IgD-negative memory B cell (primary cell): ENCODE measurements at regions not wholly inside any gene's neighbourhood (a gene's known extent, or its start where the extent isn't known, plus 50 kb on each side); places are given as distances from the start of the nearest gene placed in this dataset.
A peak's percentile ranks its signal among the peaks of the same experiment; 100 is the strongest.
"Not testable (repeated sequence)": the region's sequence is repeated elsewhere in the genome, so short reads cannot be mapped to it uniquely, and the experiment has no call there.

Source experiments
- H3K27ac Mint-ChIP-seq, 3 donors: one replicate each; pipeline ENCODE4 v1.8.0; 2020 to 2022; ENCODE audit warnings: mild to moderate bottlenecking in 3 of 3, mixed read lengths in 3 of 3, moderate library complexity in 1 of 3
- H3K27me3 Mint-ChIP-seq: one replicate; pipeline ENCODE4 v1.8.0; 2021; ENCODE audit warnings: mixed read lengths
- H3K36me3 Mint-ChIP-seq: one replicate; pipeline ENCODE4 v1.8.0; 2020; ENCODE audit warnings: mild to moderate bottlenecking, mixed read lengths
- H3K4me1 Mint-ChIP-seq, 3 donors: one replicate each; pipeline ENCODE4 v1.8.0; 2020 to 2022; ENCODE audit warnings: mixed read lengths in 3 of 3, mild to moderate bottlenecking in 1 of 3
- H3K4me3 Mint-ChIP-seq, 4 donors: one replicate each; pipeline ENCODE4 v1.8.0; 2020 to 2022; ENCODE audit warnings: mild to moderate bottlenecking in 4 of 4, mixed read lengths in 4 of 4, moderate library complexity in 3 of 4
- H3K9me3 Mint-ChIP-seq, 3 donors: one replicate each; pipeline ENCODE4 v1.8.0; 2020 to 2021; ENCODE audit warnings: mixed read lengths in 3 of 3, mild to moderate bottlenecking in 1 of 3

- Mint-ChIP-seq H3K9me3 (no peaks in the 10 kb centered on the region), H3K27ac (peak overlapping the region in 1 of 3 donors; percentile 6), H3K27me3 (peaks cover 28% of the 10 kb centered on the region), H3K4me3 (no peak overlapping the region), H3K36me3 (no peaks in the 10 kb centered on the region), H3K4me1 (peaks cover 16 to 24% (median 22%) of the 10 kb centered on the region in 3 donors)
Observed at GRCh38 chr2:8441371-8441770, 240.5 kb upstream of the ID2 start.

- Mint-ChIP-seq H3K4me1 (peaks cover 16 to 24% (median 22%) of the 10 kb centered on the region in 3 donors), H3K9me3 (no peaks in the 10 kb centered on the region), H3K27me3 (peaks cover 32% of the 10 kb centered on the region)
Observed at GRCh38 chr2:8441986-8442385, 239.9 kb upstream of the ID2 start.

GRCh38 chr2:8442833-8443486 lies 238.9 kb upstream of the ID2 start:
- no peaks in the 10 kb centered on the region for H3K36me3 Mint-ChIP-seq
- H3K27ac Mint-ChIP-seq, result no peak overlapping the region
- H3K4me3 Mint-ChIP-seq, result peak overlapping the region in 2 of 4 donors; percentile 77 to 78
- no peaks in the 10 kb centered on the region for H3K9me3 Mint-ChIP-seq
- peaks cover 16 to 24% (median 22%) of the 10 kb centered on the region in 3 donors for H3K4me1 Mint-ChIP-seq
- peaks cover 33% of the 10 kb centered on the region for H3K27me3 Mint-ChIP-seq

More at GRCh38 chr2:8441986-8442385, 239.9 kb upstream of the ID2 start:
- Mint-ChIP-seq H3K27ac (peak overlapping the region in 1 of 3 donors; percentile 6), H3K36me3 (no peaks in the 10 kb centered on the region), H3K4me3 (peak overlapping the region in 1 of 4 donors; percentile 77)

GRCh38 chr2:8445580-8445979 lies 236.3 kb upstream of the ID2 start:
- H3K36me3 Mint-ChIP-seq, result no peaks in the 10 kb centered on the region
- H3K27ac Mint-ChIP-seq, result peak overlapping the region in 1 of 3 donors; percentile 2
- no peak overlapping the region for H3K4me3 Mint-ChIP-seq
- peaks cover 0 to 4% (median 0%) of the 10 kb centered on the region in 3 donors for H3K9me3 Mint-ChIP-seq
- H3K4me1 Mint-ChIP-seq, result peaks cover 16 to 22% (median 16%) of the 10 kb centered on the region in 3 donors
- peaks cover 28% of the 10 kb centered on the region for H3K27me3 Mint-ChIP-seq

GRCh38 chr2:8446751-8447150 lies 235.1 kb upstream of the ID2 start:
- H3K27me3 Mint-ChIP-seq, result peaks cover 34% of the 10 kb centered on the region
- not testable (repeated sequence) for H3K27ac Mint-ChIP-seq, H3K9me3 Mint-ChIP-seq, H3K36me3 Mint-ChIP-seq, H3K4me3 Mint-ChIP-seq
- H3K4me1 Mint-ChIP-seq, result peaks cover 15 to 16% (median 16%) of the 10 kb centered on the region in 3 donors

GRCh38 chr2:8447610-8448221 lies 234.1 kb upstream of the ID2 start:
- H3K36me3 Mint-ChIP-seq, result no peaks in the 10 kb centered on the region
- no peak overlapping the region for H3K27ac Mint-ChIP-seq
- H3K9me3 Mint-ChIP-seq, result peaks cover 0 to 4% (median 0%) of the 10 kb centered on the region in 3 donors
- peaks cover 6% of the 10 kb centered on the region in 3 donors for H3K4me1 Mint-ChIP-seq
- peaks cover 34% of the 10 kb centered on the region for H3K27me3 Mint-ChIP-seq
- H3K4me3 Mint-ChIP-seq, result no peak overlapping the region

GRCh38 chr2:8448824-8449556 lies 232.9 kb upstream of the ID2 start:
- H3K4me1 Mint-ChIP-seq, result no peaks in the 10 kb centered on the region
- peaks cover 32% of the 10 kb centered on the region for H3K27me3 Mint-ChIP-seq
- H3K36me3 Mint-ChIP-seq, result no peaks in the 10 kb centered on the region
- no peak overlapping the region for H3K27ac Mint-ChIP-seq
- no peak overlapping the region for H3K4me3 Mint-ChIP-seq
- H3K9me3 Mint-ChIP-seq, result peaks cover 0 to 4% (median 0%) of the 10 kb centered on the region in 3 donors

- no peaks in the 10 kb centered on the region for H3K36me3 Mint-ChIP-seq
- no peak overlapping the region for H3K27ac Mint-ChIP-seq
- peaks cover 0 to 4% (median 0%) of the 10 kb centered on the region in 3 donors for H3K9me3 Mint-ChIP-seq
- H3K4me1 Mint-ChIP-seq, result peaks cover 0 to 2% (median 0%) of the 10 kb centered on the region in 3 donors
- peaks cover 36% of the 10 kb centered on the region for H3K27me3 Mint-ChIP-seq
- no peak overlapping the region for H3K4me3 Mint-ChIP-seq
Observed at GRCh38 chr2:8451273-8451672, 230.6 kb upstream of the ID2 start.

- peaks cover 0 to 4% (median 0%) of the 10 kb centered on the region in 3 donors for H3K9me3 Mint-ChIP-seq
- no peaks in the 10 kb centered on the region for H3K36me3 Mint-ChIP-seq
- H3K4me3 Mint-ChIP-seq, result no peak overlapping the region
- H3K27ac Mint-ChIP-seq, result no peak overlapping the region
- H3K4me1 Mint-ChIP-seq, result peaks cover under 1 to 2% (median under 1%) of the 10 kb centered on the region in 3 donors
- H3K27me3 Mint-ChIP-seq, result peaks cover 35% of the 10 kb centered on the region
Observed at GRCh38 chr2:8452296-8452695, 229.6 kb upstream of the ID2 start.

- H3K27ac Mint-ChIP-seq, result no peak overlapping the region
- H3K9me3 Mint-ChIP-seq, result peaks cover 0 to 4% (median 0%) of the 10 kb centered on the region in 3 donors
- H3K27me3 Mint-ChIP-seq, result peaks cover 44% of the 10 kb centered on the region
- peaks cover 5 to 9% (median 6%) of the 10 kb centered on the region in 3 donors for H3K4me1 Mint-ChIP-seq
- H3K36me3 Mint-ChIP-seq, result no peaks in the 10 kb centered on the region
- H3K4me3 Mint-ChIP-seq, result no peak overlapping the region
Observed at GRCh38 chr2:8452979-8453903, 228.6 kb upstream of the ID2 start.

- H3K27me3 Mint-ChIP-seq, result peaks cover 47% of the 10 kb centered on the region
- peaks cover 0 to 4% (median 0%) of the 10 kb centered on the region in 3 donors for H3K9me3 Mint-ChIP-seq
- H3K27ac Mint-ChIP-seq, result no peak overlapping the region
- H3K4me3 Mint-ChIP-seq, result no peak overlapping the region
- H3K4me1 Mint-ChIP-seq, result peaks cover 5 to 9% (median 6%) of the 10 kb centered on the region in 3 donors
- H3K36me3 Mint-ChIP-seq, result no peaks in the 10 kb centered on the region
Observed at GRCh38 chr2:8453904-8454302, 228.0 kb upstream of the ID2 start.

- H3K27ac Mint-ChIP-seq, result no peak overlapping the region
- H3K36me3 Mint-ChIP-seq, result no peaks in the 10 kb centered on the region
- no peak overlapping the region for H3K4me3 Mint-ChIP-seq
- H3K27me3 Mint-ChIP-seq, result peaks cover 49% of the 10 kb centered on the region
- peaks cover 5 to 9% (median 6%) of the 10 kb centered on the region in 3 donors for H3K4me1 Mint-ChIP-seq
- peaks cover 0 to 4% (median 0%) of the 10 kb centered on the region in 3 donors for H3K9me3 Mint-ChIP-seq
Observed at GRCh38 chr2:8454797-8455196, 227.1 kb upstream of the ID2 start.

- Mint-ChIP-seq H3K27me3 (peaks cover 51% of the 10 kb centered on the region), H3K27ac (peak overlapping the region in 1 of 3 donors; percentile 25), H3K36me3 (no peaks in the 10 kb centered on the region), H3K4me1 (peaks cover 5 to 9% (median 6%) of the 10 kb centered on the region in 3 donors), H3K9me3 (no peaks in the 10 kb centered on the region), H3K4me3 (peak overlapping the region in 1 of 4 donors; percentile 75)
Observed at GRCh38 chr2:8455236-8456150, 226.4 kb upstream of the ID2 start.
